ENCODE measurements at regions not wholly inside any gene's neighbourhood (a gene's known extent, or its start where the extent isn't known, plus 50 kb on each side); places are given as distances from the start of the nearest gene placed in this dataset.

GRCh38 chr2:116061023-116061422 lies 1618.6 kb downstream of the DPP10 start:
- TF ChIP-seq SP2 (tag by site-specific recombination; IDR thresholded peaks at IDR 0.05) (no peak), ZNF133 (tag by site-specific recombination; IDR thresholded peaks at IDR 0.05) (no peak), ATF2 (tag by site-specific recombination; IDR thresholded peaks at IDR 0.05; ENCODE audit: low read depth) (no peak), ZNF391 (tag by site-specific recombination; IDR thresholded peaks at IDR 0.05; ENCODE audit: borderline replicate concordance, low read depth) (no peak), ZNF610 (tag by site-specific recombination; IDR thresholded peaks at IDR 0.05; ENCODE audit: borderline replicate concordance) (no peak), ZNF843 (tag by site-specific recombination; IDR thresholded peaks at IDR 0.05) (no peak), ZSCAN23 (tag by site-specific recombination; IDR thresholded peaks at IDR 0.05) (no peak), ZBTB7A (tag by site-specific recombination; IDR thresholded peaks at IDR 0.05; ENCODE audit: low read depth) (no peak), ZNF184 (tag by site-specific recombination; IDR thresholded peaks at IDR 0.05) (no peak), TSHZ1 (tag by site-specific recombination; IDR thresholded peaks at IDR 0.05; ENCODE audit: borderline replicate concordance) (no peak), ZNF26 (tag by site-specific recombination; IDR thresholded peaks at IDR 0.05) (no peak), GLI4 (tag by site-specific recombination; IDR thresholded peaks at IDR 0.05) (no peak)
- Histone ChIP-seq H3K27ac (ENCODE audit: extremely low read depth, low read depth, low read length) (no peak overlapping the region), H3K4me3 (ENCODE audit: low read depth, low read length) (no peak overlapping the region), H3K9me3 (ENCODE audit: control insufficient read depth, insufficient read depth, low read depth, low read length) (no peaks in the 10 kb centered on the region), H3K36me3 (ENCODE audit: control insufficient read depth in 2 of 2, insufficient read depth in 1 of 2, low read length in 2 of 2) (no peaks in the 10 kb centered on the region), H3K4me1 (ENCODE audit: control insufficient read depth, insufficient read depth, low read length) (no peaks in the 10 kb centered on the region)
- ChIA-PET POLR2A (no interaction called here), CTCF (no interaction called here)

GRCh38 chr2:116073731-116074130 lies 1631.3 kb downstream of the DPP10 start:
- Histone ChIP-seq H3K4me3 (ENCODE audit: low read depth, low read length) (no peak overlapping the region), H3K27ac (ENCODE audit: extremely low read depth, low read depth, low read length) (no peak overlapping the region), H3K9me3 (ENCODE audit: control insufficient read depth, insufficient read depth, low read depth, low read length) (no peaks in the 10 kb centered on the region), H3K36me3 (ENCODE audit: control insufficient read depth in 2 of 2, insufficient read depth in 1 of 2, low read length in 2 of 2) (no peaks in the 10 kb centered on the region), H3K4me1 (ENCODE audit: control insufficient read depth, insufficient read depth, low read length) (no peaks in the 10 kb centered on the region)
- ChIA-PET POLR2A (interaction anchor here (0.6 kb wide), 1 partner anchor 9 kb away, joined by 3 read pairs; no protein-coding TSS in a partner anchor), CTCF (interaction anchor here (0.6 kb wide), 1 partner anchor 28 kb away, joined by 5 read pairs; no protein-coding TSS in a partner anchor)
- no peak for TF ChIP-seq ZNF211 (tag by site-specific recombination; IDR thresholded peaks at IDR 0.05; ENCODE audit: low read depth)
- TF ChIP-seq ELK4 (IDR thresholded peaks at IDR 0.05; ENCODE audit: borderline replicate concordance, low read depth, low read length) = no peak
- no peak for TF ChIP-seq ZNF561 (tag by site-specific recombination; IDR thresholded peaks at IDR 0.05; ENCODE audit: borderline replicate concordance)
- TF ChIP-seq ZEB2 (tag by site-specific recombination; IDR thresholded peaks at IDR 0.05) = no peak
- no peak for TF ChIP-seq ZNF645 (tag by site-specific recombination; IDR thresholded peaks at IDR 0.05)
- no peak for TF ChIP-seq ZNF626 (tag by site-specific recombination; IDR thresholded peaks at IDR 0.05)
- no peak for TF ChIP-seq ZNF623 (tag by site-specific recombination; IDR thresholded peaks at IDR 0.05)
- TF ChIP-seq SP2 (tag by site-specific recombination; IDR thresholded peaks at IDR 0.05) = no peak
- TF ChIP-seq ZBTB48 (tag by site-specific recombination; IDR thresholded peaks at IDR 0.05) = no peak
- TF ChIP-seq EGR2 (tag by site-specific recombination; IDR thresholded peaks at IDR 0.05; ENCODE audit: low read depth) = no peak
- no peak for TF ChIP-seq REPIN1 (tag by site-specific recombination; IDR thresholded peaks at IDR 0.05; ENCODE audit: low read depth)
- no peak for TF ChIP-seq GFI1B (tag by site-specific recombination; IDR thresholded peaks at IDR 0.05)
- no peak for TF ChIP-seq ZNF350 (tag by site-specific recombination; IDR thresholded peaks at IDR 0.05)
- TF ChIP-seq SP7 (tag by site-specific recombination; IDR thresholded peaks at IDR 0.05) = no peak

All from HEK293 (cell line).